Activated T-cell treated with anti-CD3 and anti-CD28 coated beads, Interleukin-2, amount 50 U/mL, for 48 hours (primary cell): ENCODE measurements at regions not wholly inside any gene's neighbourhood (a gene's known extent, or its start where the extent isn't known, plus 50 kb on each side); places are given as distances from the start of the nearest gene placed in this dataset.
"Not testable (repeated sequence)": the region's sequence is repeated elsewhere in the genome, so short reads cannot be mapped to it uniquely, and the experiment has no call there.

Source experiments
- DNase-seq, 2 experiments: peaks; one replicate each; pipeline ENCODE4 v3.0.0-alpha.2; 2020

DNA sequence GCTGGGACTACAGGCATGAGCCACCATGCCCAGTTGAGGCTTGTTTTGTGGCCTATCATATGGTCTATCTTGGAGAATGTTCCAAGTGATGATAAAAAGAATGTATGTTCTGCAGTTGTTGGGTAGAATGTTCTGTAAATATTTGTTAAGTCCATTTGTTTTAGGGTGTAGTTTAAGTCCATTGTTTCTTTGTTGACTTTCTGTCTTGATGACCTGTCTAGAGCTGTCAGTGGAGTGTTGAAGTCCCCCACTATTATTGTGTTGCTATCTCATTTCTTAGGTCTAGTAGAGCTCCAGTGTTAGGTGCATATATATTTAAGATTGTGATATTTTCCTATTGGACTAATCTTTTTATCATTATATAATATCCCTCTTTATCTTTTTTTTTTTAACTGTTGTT is 284.3 kb upstream of the EXOC2 start:
- DNase-seq = not testable (repeated sequence)

DNA sequence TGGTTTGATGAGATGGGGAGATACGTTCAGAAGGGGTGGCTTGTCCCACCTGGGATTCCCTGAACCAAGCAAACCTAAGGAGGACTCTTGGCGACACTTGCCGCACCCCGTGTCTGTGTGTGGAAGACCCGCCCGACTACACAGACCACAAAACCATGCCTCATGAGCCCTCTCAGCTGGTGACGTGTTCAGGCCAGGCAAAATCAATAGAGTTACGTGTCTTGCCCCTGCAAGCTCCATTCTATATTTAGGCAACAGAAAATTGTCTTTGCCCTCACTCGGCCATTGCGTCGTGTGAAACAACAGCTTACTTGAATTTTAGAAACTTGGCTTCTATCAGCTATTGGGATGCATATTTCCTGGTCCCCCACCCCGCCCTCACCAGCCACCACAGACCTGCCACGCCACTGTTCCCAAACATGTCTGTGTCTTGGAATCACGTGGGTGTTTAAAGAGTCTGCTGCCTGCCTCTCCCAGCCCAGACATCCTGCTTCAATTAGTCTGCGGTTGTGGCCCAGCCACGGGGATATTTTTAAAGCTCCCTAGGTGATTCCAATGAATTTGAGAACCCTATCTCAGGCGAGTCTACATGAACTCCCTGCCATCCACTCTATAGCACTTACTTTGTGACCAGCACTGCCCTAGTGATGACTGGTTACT is 279.2 kb upstream of the EXOC2 start:
- DNase-seq = no peak

DNA sequence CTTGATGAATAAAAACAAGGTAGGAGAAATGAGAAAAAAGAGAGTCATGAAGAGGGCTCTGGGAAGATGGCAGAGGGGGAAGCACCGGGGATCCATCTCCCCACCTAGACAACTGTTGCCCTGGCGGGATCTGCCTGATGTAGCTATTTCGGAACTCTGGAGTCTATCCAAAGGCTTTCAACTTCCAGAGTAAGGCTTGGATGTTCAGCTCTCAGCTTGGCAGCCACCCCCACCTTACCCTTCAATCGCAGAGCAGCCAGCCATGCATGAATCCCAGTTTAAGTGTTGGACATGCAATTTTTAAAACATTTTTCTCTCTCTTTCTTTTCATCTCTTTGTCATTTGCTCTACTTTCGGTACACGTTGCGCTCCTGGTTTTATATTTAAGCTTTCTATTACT is 275.9 kb upstream of the EXOC2 start:
- DNase-seq = no peak

DNA sequence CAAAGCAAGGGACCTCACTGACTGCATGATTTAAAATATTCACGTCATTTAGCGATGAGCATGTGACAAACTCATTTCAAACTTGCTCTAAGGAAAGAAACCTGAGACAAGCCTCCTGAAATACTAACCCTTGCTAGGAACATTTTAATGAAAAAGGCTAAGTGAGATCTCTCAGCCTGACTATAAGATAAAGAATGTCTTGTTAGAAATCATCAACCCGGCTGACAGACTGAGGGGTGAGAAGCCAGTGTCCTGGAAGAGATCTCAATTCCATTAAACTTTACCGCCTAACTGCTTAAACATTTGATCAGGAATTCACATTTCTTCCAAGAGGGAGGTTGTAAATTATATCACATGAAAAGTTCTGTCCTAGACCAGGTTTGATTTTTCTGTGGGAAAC is 274.8 kb upstream of the EXOC2 start:
- no peak for DNase-seq

DNA sequence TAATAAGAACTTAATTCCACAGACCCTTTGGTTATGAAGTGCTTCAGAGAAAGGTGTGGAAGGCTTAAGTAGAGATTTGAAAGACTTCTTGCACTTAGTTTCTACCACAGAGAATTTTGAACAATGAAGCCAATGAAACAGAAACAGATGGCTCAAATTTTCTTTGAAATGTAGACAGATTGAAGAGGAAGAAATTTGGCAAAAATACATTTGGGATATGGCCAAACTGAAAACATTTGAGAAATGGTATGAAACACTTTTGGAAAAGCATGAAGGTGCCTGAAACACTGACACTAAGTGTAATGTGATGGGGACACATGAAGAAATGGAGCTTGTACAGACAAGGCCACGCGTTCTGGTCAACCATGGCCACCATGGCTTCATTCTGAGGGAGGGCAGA is 272.4 kb upstream of the EXOC2 start:
- no peak for DNase-seq

DNA sequence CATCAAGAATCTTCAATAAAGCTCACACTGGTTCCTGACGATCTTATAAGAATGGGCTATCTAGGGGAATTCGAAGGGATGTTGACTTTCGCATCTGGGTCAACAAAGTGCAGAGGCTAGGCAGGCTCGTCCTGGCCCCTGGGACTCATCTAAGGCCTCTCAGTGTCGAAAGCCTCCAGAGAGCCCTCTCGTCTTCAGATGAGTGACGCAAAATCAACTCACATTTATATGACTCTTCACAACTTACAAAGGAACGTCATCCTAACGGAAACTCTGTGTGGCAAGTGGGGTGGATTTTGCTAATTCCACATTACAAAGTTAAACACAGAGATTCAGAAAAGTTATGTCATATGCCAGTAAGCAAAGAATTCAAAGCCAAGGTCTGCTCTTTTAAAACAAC is 270.5 kb upstream of the EXOC2 start:
- DNase-seq = no peak

DNA sequence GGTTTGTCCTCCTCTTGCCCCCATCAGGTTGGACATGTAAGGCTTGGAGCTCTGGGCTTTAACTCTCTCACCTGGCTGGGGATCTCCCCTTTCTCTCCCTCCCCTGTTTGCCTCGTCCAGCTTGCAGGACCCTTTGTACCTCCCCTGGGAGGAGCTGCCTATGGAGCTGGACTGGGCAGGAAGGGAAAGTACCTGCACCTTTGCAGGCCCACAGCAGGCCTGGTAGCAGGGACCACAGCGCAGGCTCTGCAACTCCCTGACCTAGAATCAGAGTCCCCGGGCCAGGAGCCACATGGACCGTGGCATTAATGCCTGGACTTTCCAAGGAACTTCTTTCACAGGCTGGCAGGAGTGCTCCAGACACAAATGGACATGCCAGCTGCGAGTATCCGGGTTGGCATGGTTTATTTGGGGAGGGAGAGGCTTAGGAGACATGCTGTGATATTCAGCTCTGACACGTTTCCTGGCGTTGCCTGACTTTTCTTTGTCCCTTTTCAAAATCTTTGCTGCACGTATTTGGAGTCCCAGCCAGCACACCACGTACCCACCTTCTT is 268.5 kb upstream of the EXOC2 start:
- no peak for DNase-seq

DNA sequence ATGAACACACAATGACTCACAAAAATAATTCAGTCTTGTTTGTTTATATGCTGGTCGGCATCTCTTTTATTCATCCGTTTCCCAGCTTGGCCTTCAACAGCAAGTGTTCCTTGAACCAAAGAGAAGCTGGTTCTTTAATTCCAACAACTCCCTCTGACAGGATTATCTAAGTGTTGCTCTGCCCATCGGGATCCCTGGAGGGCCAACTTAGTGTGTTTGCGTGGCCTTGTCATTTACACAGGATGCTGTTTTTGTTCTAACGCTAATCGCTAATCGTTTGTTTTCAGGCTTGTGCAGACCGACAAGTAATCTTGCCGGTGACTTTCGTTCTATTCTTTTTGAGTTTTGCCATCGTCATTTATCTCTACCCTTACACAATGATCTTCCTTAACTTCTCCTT is 267.4 kb upstream of the EXOC2 start:
- DNase-seq = no peak

DNA sequence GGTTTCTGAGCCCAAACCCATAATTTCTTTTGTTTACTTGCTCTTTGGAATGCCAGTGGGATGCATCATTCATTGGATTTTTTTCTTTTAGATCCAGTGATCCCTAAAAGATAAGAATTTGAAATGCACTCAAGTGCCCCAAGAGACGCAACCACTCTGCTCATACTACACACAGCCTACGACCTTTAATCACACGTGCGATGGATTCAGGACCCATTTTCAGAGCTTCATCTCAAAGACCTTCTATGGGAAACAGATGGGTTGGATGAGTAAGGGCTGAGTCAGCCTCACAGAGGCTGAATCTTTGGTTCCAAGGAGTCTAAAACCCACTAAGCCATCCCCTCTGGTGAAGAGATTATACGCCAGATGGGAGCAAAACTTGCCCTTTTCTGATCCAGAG is 265.5 kb upstream of the EXOC2 start:
- no peak for DNase-seq

DNA sequence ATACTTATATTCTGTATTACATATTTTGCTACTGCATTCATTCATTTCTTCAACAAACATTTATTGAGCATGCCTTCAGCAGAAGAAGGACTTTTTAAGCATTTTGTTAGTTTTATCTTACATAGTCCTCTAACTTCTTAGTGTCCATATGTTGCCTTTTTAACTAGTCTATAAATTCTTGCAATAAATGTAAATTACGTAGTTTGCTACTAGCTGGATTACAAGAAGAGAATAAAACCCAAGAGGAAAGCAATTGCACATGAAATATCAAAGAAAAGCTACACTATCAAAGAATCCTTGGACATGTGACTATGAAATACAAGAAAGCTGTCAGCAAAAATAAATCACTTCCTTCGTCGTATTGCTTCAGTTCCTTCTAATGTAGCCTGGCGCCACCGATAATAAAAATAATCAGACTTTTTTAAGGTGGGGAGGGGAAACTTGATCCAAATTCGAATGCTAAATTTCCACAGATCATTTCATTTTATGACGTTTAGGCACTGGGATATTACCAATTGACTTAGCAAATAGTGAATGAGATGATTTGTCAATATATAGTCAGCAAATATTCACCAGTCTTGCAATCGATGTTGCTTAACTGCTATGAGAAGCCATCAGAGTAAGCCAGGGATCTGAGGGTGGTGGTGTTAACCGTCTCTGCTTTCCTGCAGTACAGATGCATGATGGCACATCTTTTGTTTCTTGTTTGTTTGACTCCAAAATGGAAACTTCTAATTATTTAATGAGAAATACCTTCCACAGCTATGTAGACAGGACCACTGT is 258.7 kb upstream of the EXOC2 start:
- no peak for DNase-seq

DNA sequence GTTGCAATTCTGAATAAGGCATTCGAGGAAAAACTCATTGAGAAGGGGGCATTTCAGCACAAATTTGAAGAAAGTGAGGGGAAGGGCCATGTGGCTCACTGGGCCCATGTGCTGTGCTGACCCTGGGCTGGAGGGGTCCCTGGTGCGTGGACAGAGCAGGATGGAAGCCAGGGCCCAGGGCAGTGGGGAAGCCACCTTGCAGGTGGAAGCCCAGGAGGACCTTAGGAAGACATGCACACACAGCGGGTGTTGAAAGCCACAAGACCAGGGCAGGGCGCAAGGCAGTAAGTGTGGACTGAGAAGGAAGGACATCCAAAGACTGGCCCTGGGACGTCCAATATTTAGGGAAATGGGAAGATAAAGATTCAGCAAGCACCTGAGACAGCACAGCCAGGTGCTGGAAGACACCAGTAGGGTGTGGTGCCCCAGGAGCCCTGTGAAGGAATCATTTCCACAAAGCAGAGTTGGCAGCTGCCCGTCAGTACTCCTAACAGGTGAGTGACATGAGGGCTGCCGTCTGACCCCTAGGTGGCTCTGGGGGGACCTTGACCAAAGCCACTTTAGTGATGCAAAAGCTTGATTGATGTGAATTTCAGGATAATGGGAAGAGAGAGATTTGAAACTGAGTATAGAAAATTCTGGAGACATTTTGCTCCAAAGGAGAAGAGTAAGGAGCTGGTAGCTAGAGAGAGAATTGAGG is 254.4 kb upstream of the EXOC2 start:
- no peak for DNase-seq

DNA sequence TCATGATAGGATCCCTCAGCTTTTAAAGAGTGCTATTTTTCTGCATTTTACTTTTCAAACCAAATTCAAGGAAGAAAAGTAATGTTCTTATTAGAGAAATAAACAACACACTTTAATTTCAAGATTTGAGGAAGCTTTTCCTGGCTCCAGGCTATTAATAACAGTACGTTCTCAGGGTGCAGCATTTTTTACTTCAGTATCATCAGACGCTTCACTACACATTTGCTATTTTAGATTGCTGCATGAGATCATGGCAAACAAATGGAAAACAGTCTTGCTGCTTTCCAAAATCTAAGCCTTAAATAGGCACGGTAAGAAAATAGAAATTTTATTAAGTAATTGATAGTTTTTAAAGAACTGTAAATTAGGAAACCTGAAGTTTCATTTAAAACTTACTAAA is 253.6 kb upstream of the EXOC2 start:
- no peak for DNase-seq

DNA sequence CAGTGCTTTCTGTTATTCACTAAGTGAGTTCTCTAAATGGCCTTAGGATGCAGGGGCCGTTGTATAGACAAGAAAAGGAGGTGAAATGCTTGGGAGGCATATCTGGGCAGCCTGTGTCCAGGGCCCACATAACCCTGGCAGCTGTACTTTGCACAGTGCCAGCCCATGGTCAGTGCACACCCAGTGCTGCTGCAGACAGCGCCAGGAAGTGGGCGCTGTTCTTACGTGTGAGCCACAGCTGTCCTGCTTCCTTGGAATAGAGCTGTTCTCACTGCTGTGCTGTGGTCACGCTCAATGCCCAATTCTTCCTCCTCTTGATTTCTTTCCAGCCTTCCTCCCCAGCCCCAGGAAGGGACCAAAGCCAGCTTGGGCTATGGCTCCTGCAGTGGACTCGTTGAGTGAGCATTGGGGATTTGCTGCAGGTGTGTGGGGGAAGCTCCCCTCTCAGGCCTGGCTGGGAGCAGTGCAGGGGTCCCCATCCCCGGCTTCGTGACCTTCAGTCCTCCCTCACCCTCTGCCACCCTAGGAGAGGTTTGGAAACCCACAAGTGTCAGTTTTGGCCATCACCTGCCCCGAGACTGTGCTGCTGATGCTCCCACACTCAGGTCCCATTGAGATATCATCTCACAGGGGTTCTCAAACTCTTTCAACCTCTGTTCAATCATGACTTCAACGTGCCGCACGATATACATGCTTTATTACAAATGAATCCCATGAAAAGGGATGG is 246.8 kb upstream of the EXOC2 start:
- no peak for DNase-seq

DNA sequence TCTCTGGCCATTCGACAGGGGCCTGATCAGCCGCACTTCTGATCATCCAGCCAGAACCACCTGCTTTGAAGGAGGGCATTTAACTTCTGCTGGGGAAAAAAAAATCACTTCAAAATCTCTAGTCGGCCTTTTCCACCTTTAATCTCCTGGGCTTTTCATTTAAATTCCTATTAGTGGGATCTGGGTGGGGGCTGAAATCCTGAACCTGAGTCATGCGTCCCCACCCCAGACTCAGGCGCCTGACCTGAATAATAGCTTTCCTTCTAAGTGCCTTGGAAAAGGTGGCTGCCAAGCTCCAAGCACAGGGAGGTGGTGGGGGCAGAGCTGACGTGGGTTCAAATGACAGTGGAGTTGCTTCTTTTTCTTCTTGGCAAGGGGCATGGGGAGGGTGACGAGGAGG is 246.0 kb upstream of the EXOC2 start:
- no peak for DNase-seq

DNA sequence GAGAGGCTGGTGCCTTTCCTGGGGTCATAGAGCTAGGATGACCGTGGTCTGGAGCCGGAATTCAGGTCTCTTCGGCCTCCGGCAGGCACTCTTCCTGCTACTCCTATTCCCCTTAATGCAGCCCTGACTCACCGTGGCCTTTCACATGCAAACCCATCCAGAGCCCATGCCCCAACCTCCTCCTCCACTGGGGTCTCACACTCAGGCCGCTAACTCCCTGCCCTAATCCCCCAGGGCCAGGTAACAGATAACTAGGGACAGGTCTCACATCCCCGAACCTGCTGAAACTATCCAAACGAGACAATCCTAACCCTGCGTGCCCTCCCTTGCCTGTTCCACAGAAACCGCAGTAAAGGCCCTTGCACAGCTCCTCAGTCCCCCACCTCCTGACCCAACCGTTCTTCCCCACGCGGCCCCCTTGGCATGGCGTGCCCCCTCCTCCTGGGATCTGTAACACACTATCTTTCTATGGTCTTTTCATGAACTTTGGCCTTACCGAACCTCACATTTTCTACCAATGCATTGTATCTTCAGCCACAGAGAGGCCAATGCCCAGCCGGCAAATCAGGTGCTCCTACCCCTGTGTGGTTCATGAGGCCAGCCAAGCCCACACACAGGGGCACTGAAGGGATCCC is 245.4 kb upstream of the EXOC2 start:
- no peak for DNase-seq

DNA sequence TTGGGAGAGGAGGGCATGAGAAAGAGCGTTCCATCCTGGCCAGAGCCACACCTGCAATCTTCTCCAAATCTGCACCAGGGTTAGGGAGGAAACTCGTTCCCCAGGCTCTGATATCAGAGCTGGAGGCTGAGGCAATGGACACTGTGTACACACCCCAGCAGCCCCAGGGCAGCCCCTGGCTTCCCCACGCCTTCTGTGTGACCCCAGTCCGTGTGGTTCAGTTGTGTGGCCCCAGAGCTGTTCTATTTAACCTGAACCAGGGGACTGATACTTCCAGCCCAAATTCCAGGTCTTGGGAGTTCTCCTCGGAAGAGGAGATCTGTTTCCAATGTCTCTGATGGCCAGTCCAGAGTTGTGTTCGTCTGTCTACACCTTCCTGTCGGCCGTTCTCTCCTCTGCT is 242.6 kb upstream of the EXOC2 start:
- no peak for DNase-seq

DNA sequence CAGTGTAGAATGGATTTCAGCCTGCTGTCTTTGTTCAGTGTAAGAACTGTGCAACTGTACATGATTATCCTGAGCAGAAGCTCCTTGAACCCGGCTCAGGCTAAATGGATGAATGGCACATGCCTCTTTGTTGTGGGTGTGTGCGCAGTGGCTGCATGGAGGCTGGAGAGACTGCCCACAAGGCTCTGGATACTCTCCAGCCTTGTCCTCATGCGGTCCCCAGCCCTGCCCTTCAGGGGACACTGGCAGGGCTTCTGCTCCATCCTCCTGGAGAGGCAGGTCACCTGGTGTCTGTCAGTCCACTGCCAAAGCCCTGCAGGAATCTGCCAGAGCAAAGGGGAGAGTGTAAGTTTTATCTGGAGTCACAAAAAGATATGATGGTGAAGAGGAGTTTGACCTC is 241.7 kb upstream of the EXOC2 start:
- DNase-seq = no peak

DNA sequence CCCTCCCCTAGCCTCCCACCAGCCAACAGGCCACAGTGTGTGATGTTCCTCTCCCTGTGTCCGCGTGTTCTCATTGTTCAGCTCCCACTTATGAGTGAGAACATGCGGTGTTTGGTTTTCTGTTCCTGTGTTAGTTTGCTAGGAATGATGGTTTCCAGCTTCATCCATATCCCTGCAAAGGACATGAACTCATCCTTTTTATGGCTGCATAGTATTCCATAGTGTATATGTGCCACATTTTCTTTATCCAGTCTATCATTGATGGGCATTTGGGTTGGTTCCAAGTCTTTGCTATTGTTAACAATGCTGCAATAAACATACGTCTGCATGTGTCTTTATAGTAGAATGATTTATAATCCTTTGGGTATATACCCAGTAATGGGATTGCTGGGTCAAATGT is 239.0 kb upstream of the EXOC2 start:
- not testable (repeated sequence) for DNase-seq

DNA sequence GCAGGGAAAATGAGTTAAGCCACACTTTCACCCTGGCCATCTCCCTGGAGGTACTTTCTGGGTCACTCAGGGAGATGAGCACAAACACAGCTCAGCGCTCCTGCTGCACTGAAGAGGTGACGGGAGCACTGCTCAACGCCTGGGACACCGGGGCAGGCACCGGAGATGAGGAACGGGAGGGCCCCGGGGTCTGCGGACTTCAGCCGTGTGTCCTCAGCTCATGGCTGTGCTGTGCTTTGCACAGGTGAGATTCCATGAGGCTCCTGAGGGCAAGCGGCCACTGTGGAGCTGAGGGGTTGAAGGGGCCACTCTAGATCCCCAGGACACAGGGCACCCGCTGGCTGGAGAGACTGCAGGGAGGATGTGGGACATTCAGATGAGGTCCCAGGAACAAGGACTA is 234.2 kb upstream of the EXOC2 start:
- DNase-seq = no peak

DNA sequence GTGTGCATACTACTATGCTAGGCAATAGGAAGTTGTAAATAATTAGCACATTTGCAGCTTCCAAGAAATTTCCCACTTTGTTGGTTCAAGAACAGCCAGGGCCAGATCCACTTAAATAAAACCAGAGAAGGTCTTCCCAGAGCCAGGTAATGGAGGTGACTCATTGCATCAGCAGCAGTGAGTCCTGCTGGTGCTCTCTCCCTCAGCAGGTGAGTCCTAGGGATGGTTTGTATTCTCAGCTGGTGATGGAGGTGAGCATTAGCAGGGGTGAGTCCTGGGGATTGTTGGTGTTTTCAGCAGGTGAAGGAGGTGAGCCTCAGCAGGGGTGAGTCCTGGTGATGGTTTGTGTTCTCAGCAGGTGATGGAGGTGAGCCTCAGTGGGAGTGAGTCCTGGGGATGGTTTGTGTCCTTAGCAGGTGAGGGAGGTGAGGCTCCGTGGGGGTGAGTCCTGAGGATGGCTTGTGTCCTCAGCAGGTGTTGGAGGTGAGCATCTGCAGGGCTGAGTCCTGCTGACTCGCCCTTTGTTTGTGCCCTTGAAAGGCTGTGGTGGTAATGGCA is 232.8 kb upstream of the EXOC2 start:
- DNase-seq = no peak

DNA sequence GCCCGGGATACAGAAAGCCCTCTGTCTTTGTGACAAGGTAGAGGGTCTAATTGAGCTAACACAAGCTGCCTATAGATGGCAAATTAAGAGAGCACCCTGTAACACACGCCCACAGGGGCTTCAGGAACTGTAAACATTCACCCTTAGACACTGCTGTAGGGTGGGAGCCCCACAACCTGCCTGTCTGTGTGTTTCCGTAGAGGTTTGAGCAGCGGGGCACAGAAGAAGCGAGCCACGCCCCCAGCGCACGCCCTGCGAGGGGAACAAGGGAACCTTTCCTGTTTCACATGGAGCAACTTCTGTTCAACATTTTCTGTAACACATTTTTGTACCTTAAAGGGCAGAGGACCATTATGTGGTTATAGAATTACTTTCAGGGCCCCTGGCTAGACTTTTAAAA is 231.7 kb upstream of the EXOC2 start:
- no peak for DNase-seq

DNA sequence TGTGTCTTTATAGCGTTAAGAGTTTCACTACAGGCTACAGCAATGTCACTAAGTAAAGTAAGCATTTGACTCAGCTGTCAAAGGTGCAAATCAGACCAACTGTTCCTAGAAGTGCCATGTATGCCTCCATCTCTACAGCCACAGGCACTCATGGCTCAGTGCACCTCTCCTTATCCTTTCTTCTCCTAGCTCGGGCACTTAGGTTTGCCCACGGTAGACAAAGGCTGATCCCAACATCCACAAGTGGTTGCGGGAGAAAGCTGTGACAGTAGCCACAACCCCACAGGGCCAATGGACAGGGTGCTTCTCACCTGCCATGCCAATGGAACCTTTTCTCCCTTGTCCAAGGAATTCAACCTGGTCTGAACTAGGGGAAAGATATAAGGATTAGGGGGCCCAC is 228.5 kb upstream of the EXOC2 start:
- no peak for DNase-seq
